SK-N-SH treated with all-trans-retinoic acid at 6 μM for 48 hours (cell line): ENCODE measurements at regions not wholly inside any gene's neighbourhood (a gene's known extent, or its start where the extent isn't known, plus 50 kb on each side); places are given as distances from the start of the nearest gene placed in this dataset.

ENCODE experiments used
- ATAC-seq: fragments of 200-7000 bp; cut with Tn5 transposase; 3 replicates; pipeline ENCODE4 v1.9.1; 2020; ENCODE audit warnings: mild to moderate bottlenecking, moderate library complexity
- ARNTL ChIP-seq: fragments of 450-650 bp; formaldehyde crosslinking; IDR thresholded peaks from 2 replicates; pipeline ENCODE4 v1.5.0; 2020; ENCODE audit warnings: low read depth, mild to moderate bottlenecking, moderate library complexity, borderline replicate concordance
- BACH2 ChIP-seq: fragments of 250-450 bp; sonication (Bioruptor Pico); IDR thresholded peaks from 2 replicates; pipeline ENCODE4 v1.9.0; 2021; ENCODE audit warnings: mild to moderate bottlenecking, borderline replicate concordance
- CSDC2 ChIP-seq: fragments of 250-450 bp; sonication (Bioruptor Pico); IDR thresholded peaks from 2 replicates; pipeline ENCODE4 v1.5.0; 2020; ENCODE audit warnings: mild to moderate bottlenecking, moderate library complexity
- GLIS3 ChIP-seq: fragments of 250-450 bp; sonication (Bioruptor Pico); IDR thresholded peaks from 2 replicates; pipeline ENCODE4 v1.5.0; 2020; ENCODE audit warnings: mild to moderate bottlenecking, moderate library complexity
- ISL1 ChIP-seq: fragments of 250-450 bp; sonication (Bioruptor Pico); IDR thresholded peaks from 2 replicates; pipeline ENCODE4 v2.1.2; 2022; ENCODE audit warnings: mild to moderate bottlenecking, moderate library complexity
- OSR1 ChIP-seq: fragments of 250-450 bp; sonication (Bioruptor Pico); IDR thresholded peaks from 2 replicates; pipeline ENCODE4 v1.8.0; 2022; ENCODE audit warnings: moderate library complexity, mild to moderate bottlenecking, inconsistent platforms
- PPARA ChIP-seq: fragments of 250-450 bp; sonication (Bioruptor Pico); IDR thresholded peaks from 2 replicates; pipeline ENCODE4 v1.5.0; 2020; ENCODE audit warnings: mild to moderate bottlenecking, borderline replicate concordance
- RARB ChIP-seq: fragments of 250-450 bp; sonication (Bioruptor Pico); IDR thresholded peaks from 2 replicates; pipeline ENCODE4 v1.8.0; 2021; ENCODE audit warnings: mild to moderate bottlenecking, moderate library complexity
- SNAI2 ChIP-seq: fragments of 250-450 bp; sonication (Bioruptor Pico); IDR thresholded peaks from 2 replicates; pipeline ENCODE4 v1.5.0; 2020; ENCODE audit warnings: mild to moderate bottlenecking, moderate library complexity
- TCF4 ChIP-seq: fragments of 250-450 bp; sonication (Bioruptor Pico); IDR thresholded peaks from 2 replicates; pipeline ENCODE4 v1.8.0; 2021; ENCODE audit warnings: mild to moderate bottlenecking, moderate library complexity, borderline replicate concordance
- ZC3H10 ChIP-seq: fragments of 250-450 bp; sonication (Bioruptor Pico); IDR thresholded peaks from 2 replicates; pipeline ENCODE4 v1.5.1; 2021; ENCODE audit warnings: mild to moderate bottlenecking, moderate library complexity
- ZFP30 ChIP-seq: fragments of 450-650 bp; formaldehyde crosslinking; IDR thresholded peaks from 2 replicates; pipeline ENCODE4 v1.5.0; 2022; ENCODE audit warnings: mild to moderate bottlenecking, moderate library complexity
- ZNF565 ChIP-seq: fragments of 450-650 bp; formaldehyde crosslinking; conservative IDR thresholded peaks from 2 replicates; pipeline ENCODE4 v1.5.0; 2020; ENCODE audit warnings: low read depth, mild to moderate bottlenecking, moderate library complexity
- ZNF70 ChIP-seq: fragments of 450-650 bp; formaldehyde crosslinking; IDR thresholded peaks from 2 replicates; pipeline ENCODE4 v1.5.0; 2020; ENCODE audit warnings: mild to moderate bottlenecking, moderate library complexity
- ZNF8 ChIP-seq: fragments of 450-650 bp; formaldehyde crosslinking; IDR thresholded peaks from 2 replicates; pipeline ENCODE4 v1.5.0; 2020; ENCODE audit warnings: mild to moderate bottlenecking, moderate library complexity
- TF ChIP-seq, protein P1 (sequence below): fragments of 250-450 bp; sonication (Bioruptor Pico); IDR thresholded peaks from 2 replicates; pipeline ENCODE4 v1.5.0; 2020; ENCODE audit warnings: mild to moderate bottlenecking, moderate library complexity
- TF ChIP-seq, protein P2 (sequence below): fragments of 250-450 bp; sonication (Bioruptor Pico); IDR thresholded peaks from 2 replicates; pipeline ENCODE4 v1.5.1; 2020; ENCODE audit warnings: low read depth, mild to moderate bottlenecking, moderate library complexity
- TF ChIP-seq, protein P3 (sequence below): fragments of 250-450 bp; sonication (Bioruptor Pico); IDR thresholded peaks from 2 replicates; pipeline ENCODE4 v1.5.1; 2021; ENCODE audit warnings: mild to moderate bottlenecking, moderate library complexity

DNA sequence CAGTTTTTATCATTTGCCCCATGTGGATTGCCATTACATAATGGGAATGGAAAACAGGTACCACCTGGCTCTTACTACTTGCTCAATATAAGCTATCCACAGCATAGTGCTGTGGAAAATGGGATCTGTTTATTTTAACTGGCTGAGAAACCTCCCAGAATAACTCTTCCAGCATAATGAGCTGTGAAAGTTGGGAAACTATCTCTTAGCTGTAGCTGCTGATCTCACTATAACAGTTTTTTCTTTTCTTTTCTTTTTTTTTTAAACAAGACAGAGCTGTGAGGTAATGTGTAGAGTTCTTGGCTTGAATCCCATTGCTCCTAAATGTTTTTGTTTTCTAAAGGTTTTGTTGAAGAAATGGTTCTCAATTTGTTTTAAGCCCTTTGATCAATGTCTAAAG lies 988.3 kb downstream of the PCDH19 start:
- TF ChIP-seq SNAI2 = no peak
- no peak for TF ChIP-seq BACH2
- TF ChIP-seq, protein P1, sequence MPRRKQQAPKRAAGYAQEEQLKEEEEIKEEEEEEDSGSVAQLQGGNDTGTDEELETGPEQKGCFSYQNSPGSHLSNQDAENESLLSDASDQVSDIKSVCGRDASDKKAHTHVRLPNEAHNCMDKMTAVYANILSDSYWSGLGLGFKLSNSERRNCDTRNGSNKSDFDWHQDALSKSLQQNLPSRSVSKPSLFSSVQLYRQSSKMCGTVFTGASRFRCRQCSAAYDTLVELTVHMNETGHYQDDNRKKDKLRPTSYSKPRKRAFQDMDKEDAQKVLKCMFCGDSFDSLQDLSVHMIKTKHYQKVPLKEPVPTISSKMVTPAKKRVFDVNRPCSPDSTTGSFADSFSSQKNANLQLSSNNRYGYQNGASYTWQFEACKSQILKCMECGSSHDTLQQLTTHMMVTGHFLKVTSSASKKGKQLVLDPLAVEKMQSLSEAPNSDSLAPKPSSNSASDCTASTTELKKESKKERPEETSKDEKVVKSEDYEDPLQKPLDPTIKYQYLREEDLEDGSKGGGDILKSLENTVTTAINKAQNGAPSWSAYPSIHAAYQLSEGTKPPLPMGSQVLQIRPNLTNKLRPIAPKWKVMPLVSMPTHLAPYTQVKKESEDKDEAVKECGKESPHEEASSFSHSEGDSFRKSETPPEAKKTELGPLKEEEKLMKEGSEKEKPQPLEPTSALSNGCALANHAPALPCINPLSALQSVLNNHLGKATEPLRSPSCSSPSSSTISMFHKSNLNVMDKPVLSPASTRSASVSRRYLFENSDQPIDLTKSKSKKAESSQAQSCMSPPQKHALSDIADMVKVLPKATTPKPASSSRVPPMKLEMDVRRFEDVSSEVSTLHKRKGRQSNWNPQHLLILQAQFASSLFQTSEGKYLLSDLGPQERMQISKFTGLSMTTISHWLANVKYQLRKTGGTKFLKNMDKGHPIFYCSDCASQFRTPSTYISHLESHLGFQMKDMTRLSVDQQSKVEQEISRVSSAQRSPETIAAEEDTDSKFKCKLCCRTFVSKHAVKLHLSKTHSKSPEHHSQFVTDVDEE (CRISPR knock-in tag) = no peak
- TF ChIP-seq, all 23 proteins: peak for 0
- no peak for ATAC-seq

DNA sequence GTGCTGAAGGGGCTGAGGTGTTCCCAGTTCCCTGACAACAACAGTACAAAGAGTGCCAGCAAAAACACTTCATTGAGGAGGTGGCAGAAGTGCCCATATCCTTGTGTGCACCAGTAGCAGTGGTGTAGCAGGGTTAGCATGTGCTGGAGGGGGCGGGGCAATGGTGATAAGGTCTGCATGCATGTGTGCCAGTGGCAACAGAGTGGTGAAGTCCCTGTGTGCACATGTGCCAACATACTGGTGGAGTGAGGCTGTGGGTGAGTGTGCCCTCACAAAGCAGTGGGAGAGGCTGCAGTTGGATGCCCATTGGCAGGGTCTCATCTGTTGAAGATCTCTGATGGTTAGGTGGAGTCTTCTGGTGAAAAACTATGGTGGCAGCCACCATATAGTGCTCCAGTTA lies 994.6 kb downstream of the PCDH19 start:
- TF ChIP-seq ZNF565 (CRISPR knock-in tag) = no peak
- TF ChIP-seq ZNF8 (CRISPR knock-in tag) = no peak
- TF ChIP-seq, protein P2, sequence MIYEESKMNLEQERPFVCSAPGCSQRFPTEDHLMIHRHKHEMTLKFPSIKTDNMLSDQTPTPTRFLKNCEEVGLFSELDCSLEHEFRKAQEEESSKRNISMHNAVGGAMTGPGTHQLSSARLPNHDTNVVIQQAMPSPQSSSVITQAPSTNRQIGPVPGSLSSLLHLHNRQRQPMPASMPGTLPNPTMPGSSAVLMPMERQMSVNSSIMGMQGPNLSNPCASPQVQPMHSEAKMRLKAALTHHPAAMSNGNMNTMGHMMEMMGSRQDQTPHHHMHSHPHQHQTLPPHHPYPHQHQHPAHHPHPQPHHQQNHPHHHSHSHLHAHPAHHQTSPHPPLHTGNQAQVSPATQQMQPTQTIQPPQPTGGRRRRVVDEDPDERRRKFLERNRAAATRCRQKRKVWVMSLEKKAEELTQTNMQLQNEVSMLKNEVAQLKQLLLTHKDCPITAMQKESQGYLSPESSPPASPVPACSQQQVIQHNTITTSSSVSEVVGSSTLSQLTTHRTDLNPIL (CRISPR knock-in tag) = no peak
- TF ChIP-seq, protein P3, sequence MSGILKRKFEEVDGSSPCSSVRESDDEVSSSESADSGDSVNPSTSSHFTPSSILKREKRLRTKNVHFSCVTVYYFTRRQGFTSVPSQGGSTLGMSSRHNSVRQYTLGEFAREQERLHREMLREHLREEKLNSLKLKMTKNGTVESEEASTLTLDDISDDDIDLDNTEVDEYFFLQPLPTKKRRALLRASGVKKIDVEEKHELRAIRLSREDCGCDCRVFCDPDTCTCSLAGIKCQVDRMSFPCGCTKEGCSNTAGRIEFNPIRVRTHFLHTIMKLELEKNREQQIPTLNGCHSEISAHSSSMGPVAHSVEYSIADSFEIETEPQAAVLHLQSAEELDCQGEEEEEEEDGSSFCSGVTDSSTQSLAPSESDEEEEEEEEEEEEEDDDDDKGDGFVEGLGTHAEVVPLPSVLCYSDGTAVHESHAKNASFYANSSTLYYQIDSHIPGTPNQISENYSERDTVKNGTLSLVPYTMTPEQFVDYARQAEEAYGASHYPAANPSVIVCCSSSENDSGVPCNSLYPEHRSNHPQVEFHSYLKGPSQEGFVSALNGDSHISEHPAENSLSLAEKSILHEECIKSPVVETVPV (CRISPR knock-in tag) = no peak
- no peak for TF ChIP-seq CSDC2 (CRISPR knock-in tag)
- TF ChIP-seq OSR1 (CRISPR knock-in tag) = no peak
- no peak for TF ChIP-seq ZFP30
- no peak for TF ChIP-seq ISL1 (CRISPR knock-in tag)
- TF ChIP-seq, all 23 proteins: peak for 0
- no peak for ATAC-seq

DNA sequence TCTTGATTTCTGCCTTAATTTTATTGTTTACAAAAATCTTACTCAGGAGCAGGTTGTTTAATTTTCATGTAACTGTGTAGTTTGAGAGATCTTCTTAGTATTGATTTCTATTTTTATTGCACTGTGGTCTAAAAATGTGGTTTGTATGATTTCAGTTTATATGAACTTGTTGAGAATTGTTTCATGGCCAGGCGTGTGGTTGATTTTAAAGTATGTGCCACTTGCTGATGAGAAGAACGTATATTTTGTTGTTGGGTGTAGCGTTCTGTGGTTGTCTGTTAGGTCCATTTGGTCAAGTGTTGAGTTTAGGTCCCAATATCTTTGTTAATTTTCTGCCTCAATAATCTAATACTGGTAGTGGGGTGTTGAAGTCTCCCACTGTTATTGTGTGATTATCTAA lies 996.8 kb downstream of the PCDH19 start:
- ATAC-seq = no peak
- no peak for TF ChIP-seq ZNF70
- TF ChIP-seq, protein P2 (CRISPR knock-in tag) = no peak
- no peak for TF ChIP-seq CSDC2 (CRISPR knock-in tag)
- no peak for TF ChIP-seq BACH2
- TF ChIP-seq, protein P3 (CRISPR knock-in tag) = no peak
- TF ChIP-seq GLIS3 (CRISPR knock-in tag) = no peak
- no peak for TF ChIP-seq TCF4 (CRISPR knock-in tag)
- TF ChIP-seq ISL1 (CRISPR knock-in tag) = no peak

DNA sequence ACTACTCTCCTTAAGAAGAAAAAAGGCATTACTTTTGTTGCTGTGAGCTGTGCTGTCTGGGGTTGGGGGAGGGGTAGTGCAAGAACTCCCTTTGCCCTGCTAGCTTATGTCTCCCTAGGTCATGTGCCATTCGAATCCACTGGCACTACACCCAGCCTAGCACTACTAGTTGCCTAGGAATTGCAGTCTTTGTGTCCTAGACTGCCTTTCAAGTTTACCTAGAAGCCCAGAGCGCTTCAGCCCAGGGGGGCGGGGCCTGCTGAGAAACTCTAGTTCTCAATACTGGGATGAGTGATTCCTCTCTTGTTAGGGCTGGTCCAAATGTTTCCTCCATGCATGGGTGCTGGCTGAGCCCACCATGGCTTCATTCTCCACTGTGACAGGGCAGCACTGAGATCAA lies 1011.5 kb downstream of the PCDH19 start:
- ATAC-seq = no peak
- TF ChIP-seq TCF4 (CRISPR knock-in tag) (no peak), ZC3H10 (CRISPR knock-in tag) (no peak), ISL1 (CRISPR knock-in tag) (no peak), ARNTL (CRISPR knock-in tag) (no peak), PPARA (no peak), RARB (CRISPR knock-in tag) (no peak)
- TF ChIP-seq, protein P3 (CRISPR knock-in tag) = no peak
